ENCODE measurements at regions not wholly inside any gene's neighbourhood (a gene's known extent, or its start where the extent isn't known, plus 50 kb on each side); places are given as distances from the start of the nearest gene placed in this dataset.

GRCh38 chr10:57898231-57898630 lies 369.5 kb downstream of the IPMK start:
- H3K27ac Mint-ChIP-seq (ENCODE audit: unreplicated experiment), result no peak overlapping the region
- no peaks in the 10 kb centered on the region for H3K9me3 Mint-ChIP-seq (ENCODE audit: unreplicated experiment)
- no peak overlapping the region for H3K4me3 Mint-ChIP-seq (ENCODE audit: unreplicated experiment)
- H3K36me3 Mint-ChIP-seq (ENCODE audit: unreplicated experiment), result no peaks in the 10 kb centered on the region
- TF ChIP-seq CTCF (IDR thresholded peaks at IDR 0.05), result no peak
- H3K4me1 Mint-ChIP-seq (ENCODE audit: unreplicated experiment), result no peaks in the 10 kb centered on the region
- H3K27me3 Mint-ChIP-seq (ENCODE audit: unreplicated experiment), result peaks cover 45% of the 10 kb centered on the region
- no peak for DNase-seq (ENCODE audit: extremely low spot score, unreplicated experiment)

- no peak for TF ChIP-seq CTCF (IDR thresholded peaks at IDR 0.05)
- Mint-ChIP-seq H3K4me1 (ENCODE audit: unreplicated experiment) (no peaks in the 10 kb centered on the region), H3K27me3 (ENCODE audit: unreplicated experiment) (peaks cover 44% of the 10 kb centered on the region), H3K27ac (ENCODE audit: unreplicated experiment) (no peak overlapping the region), H3K9me3 (ENCODE audit: unreplicated experiment) (no peaks in the 10 kb centered on the region), H3K4me3 (ENCODE audit: unreplicated experiment) (no peak overlapping the region), H3K36me3 (ENCODE audit: unreplicated experiment) (no peaks in the 10 kb centered on the region)
- DNase-seq (ENCODE audit: extremely low spot score, unreplicated experiment), result no peak
Observed at GRCh38 chr10:57897611-57898010, 370.1 kb downstream of the IPMK start.

GRCh38 chr10:57894361-57894760 lies 373.3 kb downstream of the IPMK start:
- Mint-ChIP-seq H3K4me1 (ENCODE audit: unreplicated experiment) (no peaks in the 10 kb centered on the region), H3K4me3 (ENCODE audit: unreplicated experiment) (no peak overlapping the region), H3K36me3 (ENCODE audit: unreplicated experiment) (no peaks in the 10 kb centered on the region), H3K27ac (ENCODE audit: unreplicated experiment) (no peak overlapping the region), H3K9me3 (ENCODE audit: unreplicated experiment) (no peaks in the 10 kb centered on the region), H3K27me3 (ENCODE audit: unreplicated experiment) (peaks cover 33% of the 10 kb centered on the region)
- no peak for TF ChIP-seq CTCF (IDR thresholded peaks at IDR 0.05)
- no peak for DNase-seq (ENCODE audit: extremely low spot score, unreplicated experiment)

GRCh38 chr10:57891201-57892006 lies 376.3 kb downstream of the IPMK start:
- H3K4me3 Mint-ChIP-seq (ENCODE audit: unreplicated experiment), result no peak overlapping the region

More at GRCh38 chr10:57891201-57892006, 376.3 kb downstream of the IPMK start:
- TF ChIP-seq CTCF (IDR thresholded peaks at IDR 0.05), result no peak
- no peak for DNase-seq (ENCODE audit: extremely low spot score, unreplicated experiment)
- H3K9me3 Mint-ChIP-seq (ENCODE audit: unreplicated experiment), result no peaks in the 10 kb centered on the region
- H3K27ac Mint-ChIP-seq (ENCODE audit: unreplicated experiment), result no peak overlapping the region
- no peaks in the 10 kb centered on the region for H3K36me3 Mint-ChIP-seq (ENCODE audit: unreplicated experiment)
- H3K4me1 Mint-ChIP-seq (ENCODE audit: unreplicated experiment), result no peaks in the 10 kb centered on the region
- peaks cover 37% of the 10 kb centered on the region for H3K27me3 Mint-ChIP-seq (ENCODE audit: unreplicated experiment)

All from osteocyte (in vitro differentiated cells).